ENCODE measurements at regions not wholly inside any gene's neighbourhood (a gene's known extent, or its start where the extent isn't known, plus 50 kb on each side); places are given as distances from the start of the nearest gene placed in this dataset.

GRCh38 chr11:27201454-27202302, 161.1 kb downstream of the BBOX1 start:
- TF ChIP-seq, protein P1, sequence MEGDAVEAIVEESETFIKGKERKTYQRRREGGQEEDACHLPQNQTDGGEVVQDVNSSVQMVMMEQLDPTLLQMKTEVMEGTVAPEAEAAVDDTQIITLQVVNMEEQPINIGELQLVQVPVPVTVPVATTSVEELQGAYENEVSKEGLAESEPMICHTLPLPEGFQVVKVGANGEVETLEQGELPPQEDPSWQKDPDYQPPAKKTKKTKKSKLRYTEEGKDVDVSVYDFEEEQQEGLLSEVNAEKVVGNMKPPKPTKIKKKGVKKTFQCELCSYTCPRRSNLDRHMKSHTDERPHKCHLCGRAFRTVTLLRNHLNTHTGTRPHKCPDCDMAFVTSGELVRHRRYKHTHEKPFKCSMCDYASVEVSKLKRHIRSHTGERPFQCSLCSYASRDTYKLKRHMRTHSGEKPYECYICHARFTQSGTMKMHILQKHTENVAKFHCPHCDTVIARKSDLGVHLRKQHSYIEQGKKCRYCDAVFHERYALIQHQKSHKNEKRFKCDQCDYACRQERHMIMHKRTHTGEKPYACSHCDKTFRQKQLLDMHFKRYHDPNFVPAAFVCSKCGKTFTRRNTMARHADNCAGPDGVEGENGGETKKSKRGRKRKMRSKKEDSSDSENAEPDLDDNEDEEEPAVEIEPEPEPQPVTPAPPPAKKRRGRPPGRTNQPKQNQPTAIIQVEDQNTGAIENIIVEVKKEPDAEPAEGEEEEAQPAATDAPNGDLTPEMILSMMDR (IDR thresholded peaks at IDR 0.05), result no peak
- TF ChIP-seq EZH2 (IDR thresholded peaks at IDR 0.05; ENCODE audit: borderline replicate concordance, insufficient read depth, low read depth, low read length, poor library complexity, severe bottlenecking), result no peak

All from B cell (primary cell).